Activated T-cell treated with anti-CD3 and anti-CD28 coated beads, Interleukin-2, amount 50 U/mL, for 1 hour (primary cell): ENCODE measurements at regions not wholly inside any gene's neighbourhood (a gene's known extent, or its start where the extent isn't known, plus 50 kb on each side); places are given as distances from the start of the nearest gene placed in this dataset.
"Not testable (repeated sequence)": the region's sequence is repeated elsewhere in the genome, so short reads cannot be mapped to it uniquely, and the experiment has no call there.

Source experiments
- DNase-seq: peaks from one replicate; pipeline ENCODE4 v3.0.0-alpha.2; 2020

DNA sequence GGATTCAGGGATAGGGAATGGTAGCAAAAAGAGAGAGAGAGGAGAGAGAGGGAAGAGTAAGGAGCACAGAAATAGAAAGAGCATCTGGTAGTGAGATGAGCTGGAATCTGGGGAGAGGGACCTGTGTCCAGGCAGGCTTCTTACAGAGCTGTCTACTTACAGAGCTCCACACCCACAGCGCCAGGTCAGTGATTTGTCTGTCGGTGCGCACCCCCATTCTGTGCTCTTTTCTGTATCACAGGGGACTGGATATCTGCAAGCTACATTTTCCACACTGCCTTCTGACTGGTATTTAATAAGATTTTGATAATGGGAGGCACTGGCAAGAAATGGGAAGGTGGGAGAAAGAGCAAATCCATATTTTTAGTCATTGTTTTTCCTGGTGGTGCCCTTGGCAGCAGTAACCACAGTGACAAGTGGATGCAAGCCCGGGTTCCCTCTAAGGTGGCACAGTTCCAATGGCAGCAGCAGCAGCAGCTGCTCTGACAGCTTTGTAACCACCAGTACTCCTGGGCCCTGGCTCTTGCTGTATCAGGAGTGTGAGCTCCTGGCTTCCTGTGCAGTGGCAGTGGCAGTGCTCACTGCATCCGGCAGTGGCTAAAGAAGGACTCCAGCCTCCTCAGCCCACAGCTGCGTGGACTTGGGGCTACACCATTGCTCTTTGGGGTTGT, 300.5 kb downstream of the TRIML1 start:
- no peak for DNase-seq

DNA sequence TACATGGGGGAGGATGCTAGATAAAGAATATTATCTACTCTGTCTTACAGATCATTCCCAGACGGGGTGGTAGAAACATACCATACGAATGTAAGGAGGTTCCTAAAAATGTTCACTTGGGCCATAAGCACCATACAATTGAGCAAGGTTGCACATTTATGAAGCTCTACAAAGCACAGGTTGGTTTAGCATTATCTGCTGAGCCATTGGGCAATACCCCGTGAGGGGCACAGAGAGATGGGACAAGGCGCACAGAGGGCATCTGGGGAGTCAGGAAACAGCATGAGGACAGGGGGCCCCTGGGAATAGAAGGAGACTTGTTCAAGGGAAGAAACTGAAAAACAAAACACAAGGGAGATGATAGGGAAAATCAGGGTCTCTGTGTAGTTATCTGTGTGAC, 305.3 kb downstream of the TRIML1 start:
- no peak for DNase-seq

DNA sequence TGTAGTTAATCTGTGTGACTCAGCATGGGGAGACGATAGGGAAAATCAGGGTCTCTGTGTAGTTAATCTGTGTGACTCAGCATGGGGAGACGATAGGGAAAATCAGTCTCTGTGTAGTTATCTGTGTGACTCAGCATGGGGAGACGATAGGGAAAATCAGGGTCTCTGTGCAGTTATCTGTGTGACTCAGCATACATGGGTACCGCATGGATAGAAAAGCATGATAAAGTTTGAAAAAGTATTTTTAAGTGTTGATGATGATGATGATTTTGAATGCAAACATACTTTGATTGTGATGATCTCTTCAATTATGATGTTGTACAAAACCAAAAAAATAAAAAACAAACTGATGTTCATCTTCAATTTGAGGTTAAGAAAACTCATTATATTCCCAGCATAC, 309.8 kb downstream of the TRIML1 start:
- DNase-seq = not testable (repeated sequence)

DNA sequence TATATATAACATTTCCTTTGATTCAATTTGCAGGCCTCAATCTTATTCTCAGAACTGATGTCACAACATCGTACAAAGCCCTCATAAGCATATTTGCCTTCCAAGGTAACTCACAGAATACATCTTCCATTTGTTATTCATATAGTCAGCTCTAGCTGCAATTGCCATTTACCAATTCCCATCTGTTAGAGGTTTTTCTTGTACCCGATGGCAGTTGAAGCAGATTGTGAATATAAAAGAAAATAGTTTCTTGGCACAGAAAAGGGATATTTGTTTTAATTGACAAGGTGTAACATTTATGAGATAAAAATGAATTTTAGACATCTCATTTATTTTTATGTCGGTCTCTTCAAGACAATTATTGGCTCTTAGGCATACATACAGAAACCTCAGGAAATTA, 311.3 kb downstream of the TRIML1 start:
- no peak for DNase-seq

DNA sequence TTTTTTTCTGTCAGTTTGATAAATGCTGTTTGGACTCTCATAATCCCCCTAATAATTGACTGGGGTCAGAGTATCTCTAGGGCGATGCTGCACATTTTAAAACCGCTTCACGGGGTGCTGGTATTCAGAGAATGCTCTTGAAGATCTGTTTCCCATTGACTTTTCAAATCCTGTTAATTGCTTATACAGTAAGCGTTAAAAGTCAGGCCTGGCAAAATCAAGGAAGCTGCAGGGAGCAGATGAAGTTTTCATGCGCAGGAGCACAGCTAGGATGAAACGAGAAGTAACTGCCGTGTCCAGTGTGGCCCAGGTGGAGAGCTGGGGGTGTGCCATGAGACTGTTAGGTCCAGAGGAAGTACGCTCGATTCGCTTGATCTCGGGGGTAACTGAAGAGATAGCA, 312.9 kb downstream of the TRIML1 start:
- no peak for DNase-seq

DNA sequence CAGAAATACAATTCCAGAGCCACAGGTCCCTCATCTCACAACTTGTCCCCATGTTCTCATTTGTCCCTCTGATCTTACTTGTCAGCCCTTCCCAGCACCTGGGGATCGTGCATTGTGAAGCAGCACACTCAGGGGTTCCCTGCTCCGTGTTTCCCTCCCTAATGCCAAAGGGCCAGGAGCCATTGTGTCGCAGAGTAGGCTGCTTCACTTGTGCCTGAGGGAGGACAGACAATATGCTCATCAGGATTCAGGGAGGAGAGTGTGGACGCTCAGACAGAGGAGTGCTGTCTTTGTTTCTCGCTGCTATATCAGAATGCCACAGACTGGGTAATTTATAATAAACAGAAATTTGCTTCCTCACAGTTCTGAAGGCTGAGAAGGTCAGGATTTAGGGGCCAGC, 315.3 kb downstream of the TRIML1 start:
- no peak for DNase-seq

DNA sequence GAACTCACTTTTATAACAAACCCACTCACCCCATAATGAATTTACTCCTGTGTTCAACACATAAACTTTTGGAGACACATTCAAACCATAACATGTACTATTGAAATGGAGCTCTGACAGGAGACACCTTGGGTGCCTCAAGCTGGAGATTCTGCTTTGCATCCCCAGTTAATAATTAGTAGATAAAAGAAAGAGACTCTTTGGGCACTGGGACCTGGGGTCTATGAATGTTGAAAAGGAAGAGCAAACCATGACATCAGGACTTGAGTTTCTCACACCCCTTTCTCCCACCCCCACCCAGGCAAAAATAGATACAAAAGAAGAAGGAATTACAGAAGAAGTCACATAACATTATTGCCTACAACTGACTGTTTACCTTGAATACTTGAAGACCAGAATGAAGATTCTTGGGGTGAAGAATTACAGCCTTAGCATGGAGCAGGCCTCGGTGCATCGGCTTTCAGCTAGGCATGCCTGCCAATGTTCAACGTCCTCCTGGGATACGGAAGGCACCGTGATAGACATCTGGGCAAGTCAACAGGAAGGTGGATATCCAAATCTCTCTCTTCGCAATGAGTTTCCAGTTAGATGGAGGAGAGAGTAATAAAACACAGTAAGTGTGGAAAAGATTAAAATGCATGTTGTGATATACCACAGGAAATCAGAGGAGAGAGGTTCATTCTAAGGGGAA, 316.0 kb downstream of the TRIML1 start:
- no peak for DNase-seq

DNA sequence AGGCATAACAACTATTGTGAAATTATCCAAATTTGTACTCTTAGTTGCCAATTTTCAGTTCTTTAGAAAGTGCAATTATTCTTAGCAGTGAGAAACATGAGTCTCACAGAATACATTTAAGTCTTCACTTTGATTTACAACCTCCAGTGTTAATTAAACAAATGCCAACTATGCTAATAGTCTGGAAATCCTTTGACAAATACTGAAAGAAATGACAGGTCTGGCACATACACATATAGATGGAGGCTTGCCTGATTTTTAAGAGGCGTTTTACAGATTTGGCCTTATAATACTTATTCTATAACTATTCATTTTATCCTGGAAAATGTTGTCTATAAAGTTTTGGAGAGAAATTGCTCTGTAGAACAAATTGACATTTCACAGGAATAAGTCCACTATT, 320.1 kb downstream of the TRIML1 start:
- DNase-seq = no peak

DNA sequence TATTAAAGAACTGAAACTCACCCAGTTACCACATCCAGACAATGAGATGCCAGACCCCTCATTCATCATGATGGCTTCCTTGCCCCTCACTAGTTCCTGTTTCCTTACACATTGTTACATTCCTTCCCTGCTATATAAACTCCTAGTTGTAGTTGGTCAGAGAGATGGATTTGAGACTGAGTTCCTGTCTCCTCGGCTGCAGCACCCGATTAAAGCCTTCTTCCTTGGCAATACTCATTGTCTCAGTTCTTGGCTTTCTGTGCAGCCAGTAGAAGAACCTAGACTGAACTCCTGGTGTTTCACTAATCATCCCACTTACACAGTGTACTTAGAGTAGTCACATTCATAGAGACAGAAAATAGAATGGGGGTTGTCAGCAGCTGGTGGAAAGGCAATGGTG, 324.7 kb downstream of the TRIML1 start:
- no peak for DNase-seq

DNA sequence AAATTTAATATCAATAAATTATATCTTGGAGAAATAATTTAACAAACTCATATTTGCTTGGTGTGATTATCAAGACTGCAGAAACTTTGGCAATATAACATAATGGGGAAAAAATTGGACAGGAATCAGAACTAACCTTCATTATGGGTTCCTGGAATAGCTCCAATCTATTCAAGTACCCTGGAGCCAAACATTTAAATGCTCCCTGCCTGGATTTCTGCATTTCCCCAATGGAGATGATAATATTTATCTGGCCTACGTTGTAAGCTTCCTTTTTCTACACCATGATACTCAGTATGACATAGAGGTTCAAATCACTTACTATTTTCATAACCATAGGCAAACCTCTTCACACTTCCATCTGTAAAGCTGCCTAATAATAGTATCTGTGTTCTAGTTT, 326.8 kb downstream of the TRIML1 start:
- no peak for DNase-seq

DNA sequence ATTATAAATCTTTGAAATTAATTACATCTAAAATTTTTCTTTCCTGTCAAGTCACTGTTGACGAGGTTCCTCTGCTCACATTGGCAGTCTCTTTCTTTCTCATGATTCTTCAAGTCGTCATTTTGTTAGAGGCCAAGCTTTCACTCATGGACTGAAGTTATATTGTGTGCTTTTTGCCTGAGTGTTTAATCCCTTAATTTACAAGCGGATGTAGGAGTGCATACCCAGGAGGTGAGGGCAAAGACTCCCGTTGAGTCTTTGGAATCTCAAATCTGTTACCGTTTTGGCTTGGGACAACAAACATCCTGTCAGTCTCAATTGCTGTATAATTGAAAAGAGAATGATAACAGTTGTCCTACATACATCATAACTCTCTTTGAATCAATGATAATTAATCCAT, 345.0 kb downstream of the TRIML1 start:
- no peak for DNase-seq

DNA sequence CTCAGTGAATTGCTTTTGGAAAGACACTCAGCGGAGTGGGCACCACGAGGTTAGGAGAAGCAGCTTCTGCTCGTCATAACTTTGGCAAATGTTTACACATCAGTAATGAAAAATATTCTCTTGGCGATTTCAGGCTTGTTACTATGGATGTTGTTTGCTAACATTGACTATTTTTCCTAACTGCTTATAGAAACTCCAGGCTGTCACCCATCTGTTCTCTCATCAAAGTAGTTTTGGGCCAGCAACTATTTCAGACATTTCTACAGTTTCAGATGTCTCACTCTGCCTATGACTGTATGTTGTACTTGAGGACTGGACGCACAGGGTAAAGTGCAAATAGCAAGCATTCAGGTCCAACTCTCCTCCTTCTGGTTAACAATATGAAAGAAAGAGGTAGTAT, 346.7 kb downstream of the TRIML1 start:
- no peak for DNase-seq

DNA sequence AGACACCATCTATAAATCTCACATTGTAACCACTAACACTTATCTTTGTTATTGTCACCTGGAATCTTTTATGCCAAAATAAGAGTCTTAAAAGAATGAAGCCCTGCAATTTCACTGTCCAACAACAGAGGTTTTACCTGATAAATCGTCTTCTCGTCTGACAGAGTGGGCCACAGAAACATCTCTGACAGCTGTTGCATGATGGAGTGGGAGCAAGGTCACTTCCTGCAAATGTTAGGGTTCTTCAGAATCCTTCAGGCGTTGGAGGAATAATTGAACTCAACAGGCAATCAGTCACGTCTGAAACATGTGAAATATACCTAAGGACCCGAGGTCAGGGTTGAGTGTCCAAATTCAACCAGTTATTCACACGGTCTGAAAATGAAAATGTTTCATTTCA, 353.6 kb downstream of the TRIML1 start:
- no peak for DNase-seq

DNA sequence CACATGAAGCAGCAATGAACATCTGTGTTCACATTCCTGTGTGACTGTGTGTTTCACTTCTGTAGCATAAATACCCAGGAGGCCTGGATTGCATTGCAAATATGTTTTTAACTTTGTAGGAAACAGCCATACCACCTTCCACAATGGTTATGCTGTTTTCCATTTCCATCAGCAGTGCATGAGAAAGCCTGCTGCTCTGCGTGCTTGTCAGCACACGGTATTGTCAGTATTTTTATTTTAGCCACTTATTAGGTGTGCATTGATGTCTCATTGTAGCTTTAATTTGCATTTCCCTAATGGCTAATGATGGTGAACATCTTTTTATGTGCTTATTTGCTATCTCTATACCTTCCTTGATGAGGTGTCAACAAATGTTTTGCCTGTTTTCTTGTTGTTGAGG, 355.9 kb downstream of the TRIML1 start:
- no peak for DNase-seq

DNA sequence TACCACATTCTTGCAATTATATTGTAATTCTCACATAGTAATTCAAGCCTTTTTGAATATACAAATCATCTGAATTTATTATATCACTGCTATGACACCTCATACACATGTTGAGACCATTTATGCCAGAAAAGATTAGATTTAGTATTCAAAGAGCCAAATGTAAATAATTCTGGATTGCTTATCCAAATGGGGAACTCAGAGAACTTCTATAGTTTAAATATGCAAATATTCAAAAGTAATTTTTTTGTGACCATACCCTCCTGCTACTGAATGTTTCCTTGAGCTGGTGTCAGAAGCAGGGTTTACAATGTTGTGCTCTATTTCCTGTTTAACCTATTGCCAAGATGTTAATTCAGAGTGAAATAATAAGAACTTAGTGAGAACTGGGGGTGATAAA, 372.2 kb downstream of the TRIML1 start:
- no peak for DNase-seq

DNA sequence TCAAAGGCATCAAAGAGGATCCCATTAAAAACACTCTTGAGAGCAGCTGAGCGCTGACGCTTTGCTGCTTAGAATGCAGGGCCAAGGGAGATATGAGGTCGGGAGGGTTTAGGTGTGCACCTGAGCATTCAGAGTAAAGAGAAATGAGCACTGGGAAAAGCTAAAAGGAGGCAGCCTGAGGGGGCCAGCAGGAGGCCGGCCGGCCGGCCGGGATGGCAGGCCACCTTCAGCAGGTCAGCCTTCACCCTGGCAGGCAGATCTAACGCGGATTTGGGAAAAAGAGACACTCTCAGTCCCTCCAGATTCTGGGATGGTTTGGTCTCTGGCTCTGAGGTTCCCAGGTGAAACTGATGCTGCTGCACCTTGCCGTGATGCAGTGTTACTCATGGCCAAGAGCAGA, 393.5 kb downstream of the TRIML1 start:
- DNase-seq = no peak

DNA sequence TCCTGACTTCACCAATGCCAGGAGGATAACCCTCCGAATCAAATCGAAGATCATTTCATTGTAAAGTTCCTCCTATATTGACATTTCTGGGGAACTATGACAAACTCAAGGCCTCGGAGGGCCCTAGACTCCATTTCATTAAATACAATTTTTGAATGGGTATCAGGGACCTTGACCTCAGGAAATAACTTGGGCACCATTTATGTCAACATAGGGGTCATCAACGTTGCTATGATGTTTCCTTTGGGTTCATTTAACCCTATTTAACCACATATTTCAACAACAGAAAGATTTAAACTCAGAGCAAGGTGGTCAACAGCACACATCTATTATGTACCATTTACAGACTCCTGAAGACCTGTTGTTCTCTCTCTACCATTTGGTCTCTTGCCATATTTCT, 395.1 kb downstream of the TRIML1 start:
- no peak for DNase-seq

DNA sequence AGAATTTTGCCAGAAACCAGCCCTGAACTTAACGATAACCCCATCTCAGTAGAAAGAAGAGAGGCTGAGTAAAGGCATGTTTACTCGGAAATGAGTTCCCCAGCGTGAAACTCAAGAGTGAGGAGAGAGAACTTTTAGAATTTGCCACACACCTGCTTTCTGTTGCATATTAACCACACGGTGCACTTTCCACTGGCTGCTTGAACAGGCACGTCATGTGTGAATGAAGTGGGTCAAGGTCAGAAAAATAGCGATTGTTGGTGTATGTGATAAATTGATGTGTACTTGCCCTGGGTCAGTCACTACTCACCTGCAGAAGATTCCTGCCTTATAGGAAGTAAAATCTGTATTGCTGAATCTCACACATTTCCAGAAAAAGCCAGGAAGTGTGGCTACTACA, 395.7 kb downstream of the TRIML1 start:
- DNase-seq = no peak

DNA sequence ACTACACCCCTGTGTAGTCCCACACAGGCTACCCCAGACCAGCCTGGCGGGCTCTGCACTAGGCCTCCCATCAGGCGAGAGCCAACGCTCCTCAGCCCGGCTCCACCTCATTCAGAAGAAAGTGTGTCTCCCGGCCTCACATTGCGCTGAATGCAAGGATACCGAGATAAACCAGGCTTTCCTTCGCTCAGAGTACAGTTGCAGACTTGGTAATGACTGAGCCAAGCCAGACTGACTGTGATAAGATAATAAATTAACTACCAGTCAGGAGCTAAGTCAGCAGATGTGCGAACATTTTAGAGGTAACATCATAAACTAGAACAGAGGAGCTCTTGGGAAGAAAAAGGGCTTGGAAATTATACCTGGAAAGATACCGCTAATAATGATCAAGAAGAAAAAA, 397.6 kb downstream of the TRIML1 start:
- no peak for DNase-seq

DNA sequence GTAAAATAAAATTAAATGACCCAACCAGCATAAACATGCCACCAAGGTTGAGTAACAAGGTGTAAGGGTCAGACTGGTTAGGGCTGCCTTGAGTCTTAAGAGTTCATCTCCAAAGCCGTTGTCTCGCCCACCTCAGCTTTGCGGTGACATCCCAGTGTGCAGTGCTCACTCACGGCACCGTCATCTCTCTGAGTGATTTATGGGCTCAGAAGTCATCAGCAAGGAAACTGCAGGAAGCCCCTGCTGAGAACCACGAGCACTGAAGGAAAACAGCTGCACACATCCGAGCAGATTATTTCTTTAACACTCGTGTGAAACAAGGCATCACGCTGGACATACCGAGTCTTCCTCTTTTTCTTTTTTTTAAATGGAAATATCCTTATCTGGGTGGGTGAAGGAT, 411.1 kb downstream of the TRIML1 start:
- no peak for DNase-seq

DNA sequence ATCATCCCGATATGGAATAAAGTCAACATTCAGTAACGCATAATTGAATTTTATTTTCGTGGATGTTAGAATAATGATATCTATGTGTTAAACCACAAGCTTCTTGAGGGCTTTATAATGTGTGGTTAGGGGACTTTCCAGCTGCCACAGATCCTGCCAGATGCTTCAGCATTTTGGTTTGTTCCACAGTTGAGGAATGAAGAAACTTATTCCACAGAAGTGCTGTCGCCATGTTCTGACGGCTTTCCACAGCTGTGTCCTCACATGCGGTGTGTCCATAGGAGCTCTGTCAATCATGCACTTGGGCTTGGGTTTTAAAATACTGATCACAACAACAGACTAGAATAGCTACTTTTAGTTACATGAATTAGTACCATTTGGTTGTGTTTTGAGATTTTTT, 411.9 kb downstream of the TRIML1 start:
- no peak for DNase-seq

DNA sequence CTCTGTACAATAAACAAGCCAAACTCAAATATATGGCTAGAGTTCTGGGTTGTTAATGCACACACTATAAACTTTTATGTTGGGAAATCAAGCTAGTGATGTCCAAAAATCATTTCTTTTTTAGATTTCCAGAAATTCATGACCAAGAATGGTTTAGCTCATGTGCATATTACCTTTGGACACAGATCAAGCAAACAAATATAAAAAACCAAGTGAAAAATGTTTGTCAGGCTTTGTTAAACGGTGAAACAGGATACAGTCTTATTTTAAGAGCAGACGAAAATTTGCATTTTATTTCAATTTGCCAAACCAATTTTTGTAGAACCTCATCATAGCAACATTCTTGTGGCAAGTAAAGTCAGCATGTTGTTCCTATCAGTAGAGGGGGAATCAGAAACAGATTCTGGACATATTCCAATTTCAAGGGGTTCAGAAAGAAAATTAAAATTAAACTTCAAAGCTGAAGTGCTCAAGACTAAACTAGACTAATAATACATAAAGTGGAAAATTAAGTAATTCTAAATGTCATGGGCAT, 413.6 kb downstream of the TRIML1 start:
- DNase-seq = no peak

DNA sequence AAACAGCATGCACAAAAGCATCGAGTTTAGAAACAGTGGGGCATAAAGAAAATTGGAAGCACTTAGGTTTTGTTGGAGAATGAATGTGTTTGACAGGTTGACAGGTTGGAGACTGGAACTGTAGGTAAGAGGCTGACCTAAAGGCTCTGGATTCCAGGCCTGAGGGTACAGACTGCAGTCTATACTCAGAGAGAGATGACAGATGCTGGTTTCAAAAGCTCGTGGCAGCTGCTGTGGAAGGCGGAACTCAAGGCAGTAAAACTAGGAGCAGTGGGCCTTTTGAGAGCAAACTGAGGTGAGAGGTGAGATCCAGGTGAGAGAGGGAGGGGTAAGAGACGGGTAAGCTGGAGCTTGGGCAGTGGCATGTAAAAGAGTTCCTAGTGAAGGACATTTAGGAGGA, 415.2 kb downstream of the TRIML1 start:
- DNase-seq = no peak

DNA sequence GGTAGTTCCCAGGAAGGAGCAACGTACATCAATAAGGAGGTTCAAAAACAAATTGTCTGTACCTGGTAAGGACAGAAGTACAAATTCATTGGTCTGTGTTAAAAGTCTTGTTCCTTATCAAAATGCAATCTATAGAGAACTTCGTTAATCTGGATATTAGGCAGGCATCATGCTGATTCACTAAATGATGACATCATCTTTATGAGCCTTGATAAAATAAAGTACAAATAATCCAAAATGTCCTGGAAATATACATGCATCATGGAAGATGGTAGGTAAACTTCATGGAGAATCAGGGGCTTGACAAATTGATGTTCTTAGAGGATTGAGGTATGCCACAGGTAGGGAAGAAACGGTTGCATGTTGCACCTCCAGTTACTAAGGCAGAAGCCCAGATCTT, 433.9 kb downstream of the TRIML1 start:
- DNase-seq = no peak

DNA sequence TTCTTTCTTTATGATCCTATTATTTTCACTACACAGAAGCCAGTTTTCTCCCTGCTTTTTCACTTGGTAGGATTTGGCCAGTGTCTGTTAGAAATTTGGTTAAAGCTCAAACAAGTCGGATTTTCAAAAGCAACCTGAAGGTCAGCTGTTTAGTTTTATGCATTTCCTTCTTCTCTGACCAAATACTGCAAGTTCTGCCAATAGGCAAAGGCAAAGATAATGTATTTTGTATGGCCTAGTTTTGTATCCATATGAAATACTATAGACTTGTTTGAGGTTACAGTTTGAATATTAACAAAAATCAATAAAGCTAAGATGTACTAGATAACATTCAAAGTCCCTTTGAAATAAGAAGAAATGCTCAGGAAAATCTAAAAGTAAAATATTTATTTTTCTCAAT, 439.4 kb downstream of the TRIML1 start:
- no peak for DNase-seq
